A549 (cell line): ENCODE measurements at regions not wholly inside any gene's neighbourhood (a gene's known extent, or its start where the extent isn't known, plus 50 kb on each side); places are given as distances from the start of the nearest gene placed in this dataset.

Experiments used
- ATAC-seq, 2 experiments: fragments of 200-7000 bp in 1 of 2; fragments of >200 bp in 1 of 2; cut with Nextera tagmentation in 1 of 2; cut with Tn5 transposase in 1 of 2; 3 replicates each; pipeline versions ENCODE4 v1.8.0 to v1.9.1; 2018 to 2020; ENCODE audit warnings: mild to moderate bottlenecking in 1 of 2, moderate library complexity in 1 of 2
- CTCF ChIA-PET: fragments of 300-600 bp; sonication (Branson Sonifier 250); formaldehyde crosslinking; extraction: SDS; loops from one replicate; lab custom pipeline; 2021; ENCODE audit warnings: antibody characterized with exemption, inconsistent platforms; lab: Yijun Ruan, JAX
- POLR2A ChIA-PET: fragments of 350-600 bp; formaldehyde crosslinking; extraction: SDS; loops from one replicate; lab custom pipeline; 2021; ENCODE audit warnings: antibody characterized with exemption, inconsistent platforms; lab: Yijun Ruan, JAX
- DNase-seq, 2 experiments: peaks; one replicate each; pipeline versions ENCODE4 v3.0.0 to v3.0.0-alpha.2; 2011 to 2016; ENCODE audit warnings: low read depth in 1 of 2, low spot score in 1 of 2
- FAIRE-seq: peaks from 2 replicates; lab custom pipeline; 2011; peaks lifted over from hg19 to GRCh38; lab: Jason Lieb, UNC
- H3K27ac ChIP-seq, 2 experiments: fragments of >200 bp; sonication (Bioruptor Twin); formaldehyde crosslinking; 3 replicates each; pipeline ENCODE4 v1.5.1; 2016 to 2017
- H3K4me1 ChIP-seq: fragments of >200 bp; sonication (Bioruptor Twin); formaldehyde crosslinking; 3 replicates; pipeline ENCODE4 v1.6.1; 2016
- H3K4me2 ChIP-seq: fragments of >200 bp; sonication (Bioruptor Twin); formaldehyde crosslinking; 3 replicates; pipeline ENCODE4 v1.6.1; 2016
- H3K4me3 ChIP-seq: fragments of >200 bp; sonication (Bioruptor Twin); formaldehyde crosslinking; 3 replicates; pipeline ENCODE4 v1.5.1; 2016
- H3K9me3 ChIP-seq: fragments of >200 bp; sonication (Bioruptor Twin); formaldehyde crosslinking; 3 replicates; pipeline ENCODE4 v1.6.1; 2016
- ATOH8 ChIP-seq: fragments of 250-450 bp; sonication (Bioruptor Pico); IDR thresholded peaks from 2 replicates; pipeline ENCODE4 v1.5.0; 2020; ENCODE audit warnings: low read depth, mild to moderate bottlenecking, moderate library complexity
- CBX8 ChIP-seq: fragments of 200-600 bp; sonication (generic); IDR thresholded peaks from 2 replicates; pipeline ENCODE4 v1.6.1; 2016
- CEBPB ChIP-seq, 2 experiments: fragments of >200 bp in 1 of 2; sonication (Bioruptor Twin) in 1 of 2; formaldehyde crosslinking in 1 of 2; IDR thresholded peaks; 2 replicates each; pipeline ENCODE4 v1.6.1; 2012 to 2016
- CHD4 ChIP-seq: fragments of 200-600 bp; sonication (generic); IDR thresholded peaks from 2 replicates; pipeline ENCODE4 v1.6.1; 2016; ENCODE audit warnings: antibody characterized with exemption, mild to moderate bottlenecking, borderline replicate concordance
- E2F6 ChIP-seq: IDR thresholded peaks from 2 replicates; pipeline ENCODE4 v1.6.1; 2012; ENCODE audit warnings: low read depth, borderline replicate concordance
- EHF ChIP-seq: fragments of 250-450 bp; sonication (Bioruptor Pico); IDR thresholded peaks from 2 replicates; pipeline ENCODE4 v1.5.0; 2020; ENCODE audit warnings: mild to moderate bottlenecking
- EHMT2 ChIP-seq: fragments of 200-600 bp; sonication (generic); IDR thresholded peaks from 2 replicates; pipeline ENCODE4 v1.6.1; 2016; ENCODE audit warnings: antibody characterized with exemption, low read depth, mild to moderate bottlenecking, moderate library complexity
- ELK1 ChIP-seq: fragments of 150-350 bp; IDR thresholded peaks from 2 replicates; pipeline ENCODE4 v1.6.1; 2014; ENCODE audit warnings: low read depth, mild to moderate bottlenecking, low read length
- EP300 ChIP-seq, 2 experiments: fragments of >200 bp; sonication (Bioruptor Twin); formaldehyde crosslinking; IDR thresholded peaks; 2 replicates in 1 of 2; 3 replicates in 1 of 2; pipeline ENCODE4 v1.6.1; 2016 to 2017
- FOSB ChIP-seq: fragments of 250-450 bp; sonication (Bioruptor Pico); IDR thresholded peaks from 2 replicates; pipeline ENCODE4 v1.5.0; 2020; ENCODE audit warnings: mild to moderate bottlenecking, moderate library complexity
- FOXS1 ChIP-seq: fragments of 250-450 bp; sonication (Bioruptor Pico); IDR thresholded peaks from 2 replicates; pipeline ENCODE4 v1.5.0; 2020; ENCODE audit warnings: mild to moderate bottlenecking, moderate library complexity
- HDAC2 ChIP-seq: fragments of 200-600 bp; sonication (generic); IDR thresholded peaks from 2 replicates; pipeline ENCODE4 v1.6.1; 2016
- HOXB5 ChIP-seq: fragments of 250-450 bp; sonication (Bioruptor Pico); IDR thresholded peaks from 2 replicates; pipeline ENCODE4 v1.5.0; 2020; ENCODE audit warnings: mild to moderate bottlenecking, moderate library complexity
- KDM1A ChIP-seq: fragments of 200-600 bp; sonication (generic); IDR thresholded peaks from 2 replicates; pipeline ENCODE4 v1.6.1; 2016; ENCODE audit warnings: low read depth, mild to moderate bottlenecking
- MAX ChIP-seq: IDR thresholded peaks from 2 replicates; pipeline ENCODE4 v1.6.1; 2012
- MYC ChIP-seq: IDR thresholded peaks from 2 replicates; pipeline ENCODE4 v1.6.1; 2012; ENCODE audit warnings: mild to moderate bottlenecking, inconsistent platforms, low read length, improper control_type of control experiment, borderline replicate concordance
- POLR2A ChIP-seq: IDR thresholded peaks from 2 replicates; pipeline ENCODE4 v1.6.1; 2012; ENCODE audit warnings: mild to moderate bottlenecking, low read length
- POLR2AphosphoS2 ChIP-seq: conservative IDR thresholded peaks from 2 replicates; pipeline ENCODE4 v1.6.1; 2012; ENCODE audit warnings: low read length, improper control_type of control experiment, inconsistent platforms
- RAD21 ChIP-seq, 2 experiments: fragments of >200 bp in 1 of 2; sonication (Bioruptor Twin) in 1 of 2; formaldehyde crosslinking in 1 of 2; IDR thresholded peaks in 1 of 2; conservative IDR thresholded peaks in 1 of 2; 2 replicates in 1 of 2; 3 replicates in 1 of 2; pipeline ENCODE4 v1.6.1; 2012 to 2018; ENCODE audit warnings: inconsistent platforms in 1 of 2
- REST ChIP-seq: fragments of 200-600 bp; sonication (generic); IDR thresholded peaks from 2 replicates; pipeline ENCODE4 v1.6.1; 2016; ENCODE audit warnings: antibody characterized with exemption, mild to moderate bottlenecking, moderate library complexity
- RFX5 ChIP-seq: fragments of 450-650 bp; IDR thresholded peaks from 2 replicates; pipeline ENCODE4 v1.7.1; 2014; ENCODE audit warnings: antibody characterized with exemption, mild to moderate bottlenecking, moderate library complexity
- SMC3 ChIP-seq: fragments of >200 bp; sonication (Bioruptor Twin); formaldehyde crosslinking; IDR thresholded peaks from 3 replicates; pipeline ENCODE4 v1.6.1; 2018; ENCODE audit warnings: inconsistent platforms
- SREBF2 ChIP-seq: fragments of 450-650 bp; IDR thresholded peaks from 2 replicates; pipeline ENCODE4 v1.6.1; 2014; ENCODE audit warnings: mild to moderate bottlenecking, moderate library complexity
- TFCP2L1 ChIP-seq: fragments of 250-450 bp; sonication (Bioruptor Pico); IDR thresholded peaks from 2 replicates; pipeline ENCODE4 v1.5.0; 2021; ENCODE audit warnings: mild to moderate bottlenecking
- ZFP36 ChIP-seq: fragments of 450-650 bp; IDR thresholded peaks from 2 replicates; pipeline ENCODE4 v1.6.1; 2014; ENCODE audit warnings: borderline replicate concordance; ENCODE audit not compliant: partially characterized antibody
- WGBS: methylation state at CpG from one replicate; pipeline ENCODE4 v1.1.6; 2017; ENCODE audit errors: missing lambda C conversion rate; 5-methylcytosine and 5-hydroxymethylcytosine counted together

- CTCF ChIA-PET: interaction anchor here (4.0 to 12.6 kb wide), 2 partner anchors 12 to 13 kb away, joined by 39 to 147 read pairs; no protein-coding TSS in a partner anchor
- no peak for FAIRE-seq
- DNase-seq: no peak
- H3K4me1 ChIP-seq: peaks cover 41% of the 10 kb centered on the region
- no peak overlapping the region for H3K4me3 ChIP-seq
- no peak overlapping the region for H3K4me2 ChIP-seq
- no peak for ATAC-seq
- POLR2A ChIA-PET: no interaction called here
- H3K27ac ChIP-seq: peak overlapping the region in 1 of 2 experiments; percentile 89; a peak in 3 of 6 replicates
- H3K9me3 ChIP-seq: no peaks in the 10 kb centered on the region
- no peak for TF ChIP-seq POLR2A
- no peak for TF ChIP-seq REST
- TF ChIP-seq HOXB5: no peak
- TF ChIP-seq RAD21 (conservative IDR thresholded peaks at IDR 0.05 in 1 of 2, IDR thresholded peaks at IDR 0.05 in 1 of 2): no peak
- no peak for TF ChIP-seq EHMT2
- no peak for TF ChIP-seq TFCP2L1 (CRISPR knock-in tag)
- TF ChIP-seq MAX: no peak
- TF ChIP-seq SREBF2: no peak
- TF ChIP-seq MYC: no peak
- no peak for TF ChIP-seq ZFP36
- no peak for TF ChIP-seq KDM1A
- TF ChIP-seq ATOH8 (CRISPR knock-in tag): no peak
- TF ChIP-seq FOXS1 (CRISPR knock-in tag): no peak
- no peak for TF ChIP-seq E2F6
- TF ChIP-seq RFX5: no peak
- TF ChIP-seq EHF (CRISPR knock-in tag): no peak
- no peak for TF ChIP-seq HDAC2
- TF ChIP-seq FOSB (CRISPR knock-in tag): no peak
- no peak for TF ChIP-seq CEBPB (IDR thresholded peaks at IDR 0.05)
- TF ChIP-seq CHD4: no peak
- TF ChIP-seq, all 56 proteins: peak for 0
- 87% methylated on average over 9 of the region's 9 CpGs for WGBS
Observed at GRCh38 chr15:70477750-70478250, 285.6 kb downstream of the UACA start.

GRCh38 chr15:70476441-70476840, 286.9 kb downstream of the UACA start:
- no peak for FAIRE-seq
- peaks cover 41% of the 10 kb centered on the region for H3K4me1 ChIP-seq
- ChIA-PET CTCF (interaction anchor here (1.9 to 12.6 kb wide), 3 partner anchors 9 to 14 kb away, joined by 11 to 147 read pairs (median 39); no protein-coding TSS in a partner anchor), POLR2A (interaction anchor here (2.6 kb wide), 2 partner anchors 32 to 377 kb away, joined by 7 to 16 read pairs; no protein-coding TSS in a partner anchor)
- H3K27ac ChIP-seq: peak overlapping the region; percentile 71 to 89; a peak in 5 of 6 replicates
- no peak overlapping the region for H3K4me3 ChIP-seq
- DNase-seq: no peak
- no peaks in the 10 kb centered on the region for H3K9me3 ChIP-seq
- no peak overlapping the region for H3K4me2 ChIP-seq
- no peak for ATAC-seq
- WGBS: 93% methylated on average over 5 of the region's 5 CpGs
- TF ChIP-seq RFX5: no peak
- no peak for TF ChIP-seq MYC
- TF ChIP-seq HOXB5: no peak
- no peak for TF ChIP-seq POLR2AphosphoS2
- no peak for TF ChIP-seq HDAC2
- TF ChIP-seq ELK1: no peak
- TF ChIP-seq FOSB (CRISPR knock-in tag): no peak
- no peak for TF ChIP-seq RAD21 (conservative IDR thresholded peaks at IDR 0.05 in 1 of 2, IDR thresholded peaks at IDR 0.05 in 1 of 2)
- TF ChIP-seq SMC3: no peak
- no peak for TF ChIP-seq CBX8
- TF ChIP-seq EP300 (IDR thresholded peaks at IDR 0.05): no peak
